GM19025 (cell line): ENCODE measurements at regions not wholly inside any gene's neighbourhood (a gene's known extent, or its start where the extent isn't known, plus 50 kb on each side); places are given as distances from the start of the nearest gene placed in this dataset.
"Not testable (repeated sequence)": the region's sequence is repeated elsewhere in the genome, so short reads cannot be mapped to it uniquely, and the experiment has no call there.

Experiments
- ATAC-seq: cut with Tn5 transposase; IDR thresholded peaks from one replicate; pipeline ENCODE4 v1.9.1; 2021; ENCODE audit warnings: mild to moderate bottlenecking, low read depth, moderate library complexity; ENCODE audit not compliant: unreplicated experiment

DNA sequence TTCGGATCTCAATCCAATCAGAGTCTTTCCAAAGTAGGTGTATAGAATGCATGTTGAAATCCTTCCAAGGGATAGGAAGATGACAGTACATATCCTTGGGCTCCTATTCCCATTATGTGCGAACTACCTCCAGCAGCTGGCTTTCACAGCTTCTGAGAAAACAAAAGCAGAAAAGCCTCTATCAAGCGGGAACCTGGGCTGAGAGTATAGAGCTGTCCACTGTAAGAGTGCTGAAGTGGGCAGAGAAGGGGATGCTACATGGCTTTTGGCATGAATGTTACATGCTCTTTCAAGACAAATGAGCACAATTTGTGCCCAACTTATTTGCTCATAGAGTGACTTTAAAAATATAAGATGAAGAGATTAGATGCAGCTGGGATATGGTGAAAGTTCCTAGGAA lies 993.5 kb downstream of the CDH8 start:
- ATAC-seq: no peak

DNA sequence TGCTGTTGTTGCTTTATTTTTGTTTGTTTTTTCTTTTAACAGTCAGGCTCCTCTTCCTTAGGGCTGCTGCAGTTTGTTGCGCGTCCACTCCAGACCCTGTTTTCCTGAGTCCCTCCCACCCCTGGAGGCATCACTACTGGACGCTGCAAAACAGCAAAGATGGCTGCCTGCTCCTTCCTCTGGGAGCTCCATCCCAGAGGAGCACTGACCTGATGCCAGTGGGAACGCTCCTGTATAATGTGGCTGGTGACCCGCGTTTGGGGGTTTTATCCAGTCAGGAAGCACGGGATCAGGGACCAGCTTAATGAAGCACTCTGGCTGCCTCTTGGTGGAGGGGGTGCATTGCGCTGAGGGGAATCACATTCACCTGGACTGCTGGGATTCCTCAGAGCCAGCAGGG lies 1005.6 kb downstream of the CDH8 start:
- ATAC-seq: no peak

DNA sequence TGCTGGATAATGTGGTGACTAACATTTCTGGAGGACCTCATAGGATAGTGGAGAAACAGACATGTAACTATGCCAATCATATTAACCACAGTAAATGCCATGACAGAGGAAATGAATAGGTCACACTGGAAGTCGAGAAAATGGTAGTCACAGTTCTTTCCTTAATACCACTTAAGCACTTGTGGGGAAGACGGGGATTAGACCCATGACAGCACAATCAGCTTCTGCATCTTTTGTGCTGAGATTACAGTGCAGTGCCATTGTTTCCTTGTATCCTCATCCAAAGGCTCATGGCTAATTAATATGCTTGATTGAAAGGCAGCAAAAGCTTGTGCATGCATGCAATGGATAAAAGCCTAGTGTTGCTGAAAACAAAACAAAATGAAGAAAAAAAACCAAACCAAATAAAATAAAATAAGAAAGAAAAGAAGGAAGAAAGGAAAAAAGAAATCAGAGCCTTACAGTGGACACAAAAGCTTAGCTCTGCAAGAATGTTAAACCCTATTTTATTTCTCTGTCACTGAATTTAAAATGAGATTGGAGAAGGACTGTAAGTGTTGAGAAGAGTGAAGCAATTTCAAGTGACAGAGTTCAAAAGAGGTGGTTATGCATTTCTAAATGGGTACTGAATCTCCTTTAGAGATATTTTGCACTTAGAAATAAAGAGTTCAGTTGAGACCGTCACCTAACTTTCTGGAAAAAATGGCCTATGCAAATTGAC lies 1011.9 kb downstream of the CDH8 start:
- ATAC-seq: no peak

DNA sequence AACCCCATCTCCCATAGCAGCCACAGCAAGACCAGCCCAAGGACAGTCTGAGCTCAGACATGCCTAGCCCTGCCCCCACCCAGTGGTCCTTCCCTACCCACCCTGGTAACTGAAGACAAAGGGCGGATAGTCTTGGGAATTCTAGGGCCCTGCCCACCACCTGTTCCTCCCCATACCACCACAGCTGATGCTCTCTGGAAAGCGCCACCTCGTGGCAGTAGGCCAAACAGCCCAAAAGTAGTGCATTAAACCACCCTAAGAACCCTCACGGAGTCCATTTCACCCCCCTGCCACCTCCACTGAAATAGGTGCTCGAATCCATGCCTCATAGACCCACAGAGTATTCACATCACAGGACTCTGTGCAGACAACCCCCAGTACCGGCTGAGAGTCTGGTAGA lies 1021.4 kb downstream of the CDH8 start:
- ATAC-seq: no peak

DNA sequence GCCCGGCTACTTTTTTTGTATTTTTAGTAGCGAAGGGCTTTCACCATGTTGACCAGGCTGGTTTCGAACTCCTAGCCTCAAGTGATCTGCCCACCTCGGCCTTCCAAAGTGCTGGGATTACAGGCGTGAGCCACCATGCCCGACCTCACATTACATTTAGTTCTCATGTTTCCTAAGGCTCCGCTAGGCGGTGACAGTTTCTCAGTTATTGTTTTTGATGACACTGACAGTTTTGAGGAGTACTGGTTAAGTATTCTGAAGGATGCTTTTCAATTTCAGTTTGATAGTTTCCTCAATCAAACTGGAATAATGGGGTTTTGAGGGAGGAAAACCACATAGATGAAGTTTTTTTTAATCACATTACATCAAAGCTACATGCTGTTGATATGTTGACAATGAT lies 1028.5 kb downstream of the CDH8 start:
- no peak for ATAC-seq

DNA sequence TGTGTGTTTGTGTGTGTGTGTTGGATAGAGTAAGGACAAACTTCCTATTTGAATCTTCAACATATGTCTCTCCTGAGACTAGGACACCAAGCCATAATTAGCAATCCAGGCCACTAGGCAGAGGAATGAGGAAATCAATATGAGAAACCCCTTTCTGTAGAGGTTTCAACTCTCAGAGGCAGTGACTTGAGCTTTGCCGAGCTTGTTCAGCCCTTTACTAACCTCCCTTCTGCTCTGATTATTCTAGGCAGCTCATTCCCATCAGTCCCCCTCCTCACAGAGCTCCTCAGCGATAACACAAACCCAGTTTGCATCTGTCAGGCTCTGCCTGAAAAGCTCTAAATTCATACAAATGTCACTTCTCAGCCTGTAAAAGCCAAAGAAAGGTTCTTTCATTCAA lies 1030.3 kb downstream of the CDH8 start:
- no peak for ATAC-seq

DNA sequence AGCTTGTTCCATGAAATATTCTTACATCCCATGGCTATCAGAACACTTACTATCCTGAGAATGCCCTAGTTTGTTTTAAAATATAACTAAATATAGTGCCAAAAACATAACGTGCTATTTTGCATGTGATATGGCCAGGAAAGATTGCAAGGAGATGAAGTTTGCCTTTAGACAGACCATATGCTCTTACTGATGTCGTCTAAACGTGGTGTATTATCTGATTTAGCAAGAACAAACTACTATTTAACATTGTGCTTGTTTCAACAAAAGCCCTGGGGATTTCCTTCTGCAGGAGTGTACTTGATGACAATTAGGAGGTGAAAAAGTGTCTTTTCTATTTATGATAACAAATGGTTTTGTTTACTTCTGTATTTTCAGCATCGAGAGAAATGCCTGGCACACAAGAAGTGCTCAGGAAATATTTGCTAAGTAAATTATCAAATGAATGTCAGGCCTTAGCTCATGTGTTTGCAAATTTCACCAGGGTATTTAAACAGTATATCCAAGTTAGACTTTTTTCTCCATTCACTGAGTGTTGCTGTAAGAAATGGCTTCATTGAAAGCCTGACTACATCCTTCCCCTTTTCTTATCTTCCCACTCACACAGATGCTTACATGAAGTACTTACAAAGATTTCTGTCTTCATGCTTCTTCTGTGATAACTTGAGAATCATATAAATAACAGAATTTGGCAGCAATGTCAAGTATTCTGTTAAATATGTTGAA lies 1033.6 kb downstream of the CDH8 start:
- no peak for ATAC-seq

DNA sequence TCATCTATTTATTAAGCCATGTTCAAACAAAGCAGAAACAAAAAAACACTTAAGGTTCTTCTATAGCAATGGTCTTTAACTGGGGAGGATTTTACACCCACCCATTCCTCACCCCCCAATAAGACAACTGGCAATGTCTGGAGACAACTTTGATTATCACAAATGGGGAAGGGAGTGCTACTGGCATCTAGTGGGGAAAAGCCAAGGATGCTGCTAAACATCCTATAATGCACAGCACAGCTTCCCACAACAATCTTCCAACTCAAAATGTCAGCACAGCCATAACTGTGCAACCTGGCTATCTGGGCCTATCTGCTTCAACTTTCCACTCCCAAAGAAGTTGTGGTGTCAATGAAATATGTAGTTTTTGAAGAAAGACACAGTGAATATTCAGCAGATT lies 1044.4 kb downstream of the CDH8 start:
- no peak for ATAC-seq

DNA sequence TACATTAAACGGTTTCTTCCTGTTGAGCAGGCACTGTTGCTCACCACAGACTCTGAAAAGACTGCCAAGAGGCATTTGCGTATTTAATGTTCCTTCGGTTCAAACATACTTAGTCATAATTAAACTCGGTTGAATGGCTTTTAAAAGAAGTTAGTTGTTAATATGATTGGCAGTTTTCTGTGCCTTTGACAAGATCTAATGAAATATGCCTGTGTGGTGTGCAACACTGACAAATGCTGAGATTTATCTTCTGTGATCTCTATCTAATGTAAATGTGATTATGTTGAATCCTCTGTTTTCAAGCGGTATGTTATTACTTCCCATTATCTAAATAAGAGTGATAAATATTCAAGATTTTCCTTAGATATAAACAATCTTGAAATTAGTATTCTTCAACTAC lies 1046.6 kb downstream of the CDH8 start:
- no peak for ATAC-seq

DNA sequence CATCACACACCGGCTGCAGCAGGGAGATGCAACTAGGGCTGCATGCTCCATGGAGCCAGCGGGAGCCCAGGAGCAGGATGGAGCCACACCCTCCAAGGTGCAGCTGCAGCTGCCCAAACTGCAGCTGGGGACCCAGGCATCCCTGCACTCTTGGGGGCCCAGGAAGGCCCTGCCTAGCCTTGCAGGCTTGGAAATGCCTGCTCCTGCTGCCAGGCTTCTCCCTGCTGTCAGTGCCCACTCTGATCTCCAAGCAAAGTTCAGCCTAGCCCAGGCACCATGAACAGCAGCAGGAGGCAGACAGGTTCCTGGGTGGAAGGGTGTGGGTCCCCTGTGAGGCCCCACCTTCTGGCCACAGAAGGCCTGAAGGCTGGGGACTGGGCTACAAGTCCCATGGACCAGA lies 1057.1 kb downstream of the CDH8 start:
- no peak for ATAC-seq

DNA sequence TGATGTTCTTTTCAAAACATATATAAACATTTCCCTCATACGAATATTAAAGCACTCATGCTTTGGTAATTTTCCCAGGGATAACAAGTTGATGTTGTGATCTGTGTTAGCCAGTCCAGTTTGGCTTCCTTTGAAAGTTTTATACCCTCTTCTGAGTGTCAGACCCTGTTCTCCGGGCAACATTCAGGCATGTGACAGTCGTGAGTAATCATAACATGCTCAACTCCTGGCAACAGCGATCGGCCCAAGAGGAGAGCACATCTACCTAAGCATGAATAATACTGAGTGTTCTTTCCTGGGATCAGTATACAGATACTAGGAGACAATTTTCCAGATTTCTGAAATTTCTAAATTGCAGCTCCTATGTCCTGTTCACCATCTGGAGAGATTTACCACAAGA lies 1086.4 kb downstream of the CDH8 start:
- no peak for ATAC-seq

DNA sequence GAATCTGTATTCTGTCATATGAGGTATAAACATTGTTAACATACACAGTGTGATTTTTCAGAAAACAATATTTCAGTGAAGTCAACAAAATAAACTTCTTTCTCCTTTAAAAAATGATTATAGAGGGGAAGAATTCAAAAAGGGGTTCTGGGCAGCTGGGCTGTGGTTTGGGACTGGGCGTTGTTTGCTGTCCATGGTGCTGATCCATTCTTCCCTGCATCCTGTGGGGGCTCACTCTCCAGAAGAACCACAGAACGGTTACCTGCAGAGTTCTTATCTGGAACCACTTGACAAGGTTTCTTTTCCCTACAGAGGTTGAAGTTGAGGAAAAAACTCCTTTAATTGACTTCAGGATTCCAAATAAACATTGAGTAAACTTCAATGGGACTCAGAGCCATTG lies 1091.0 kb downstream of the CDH8 start:
- ATAC-seq: no peak

DNA sequence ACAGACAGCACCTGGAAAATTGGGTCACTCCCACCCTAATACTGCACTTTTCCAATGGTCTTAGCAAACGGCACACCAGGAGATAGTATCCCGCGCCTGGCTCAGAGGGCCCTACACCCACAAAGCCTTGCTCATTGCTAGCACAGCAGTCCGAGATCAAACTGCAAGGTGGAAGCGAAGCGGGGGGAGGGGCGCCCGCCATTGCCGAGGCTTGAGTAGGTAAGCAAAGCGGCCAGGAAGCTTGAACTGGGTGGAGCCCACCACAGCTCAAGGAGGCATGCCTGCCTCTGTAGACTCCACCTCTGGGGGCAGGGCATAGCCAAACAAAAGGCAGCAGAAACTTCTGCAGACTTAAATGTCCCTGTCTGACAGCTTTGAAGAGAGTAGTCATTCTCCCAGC lies 1100.0 kb downstream of the CDH8 start:
- not testable (repeated sequence) for ATAC-seq

DNA sequence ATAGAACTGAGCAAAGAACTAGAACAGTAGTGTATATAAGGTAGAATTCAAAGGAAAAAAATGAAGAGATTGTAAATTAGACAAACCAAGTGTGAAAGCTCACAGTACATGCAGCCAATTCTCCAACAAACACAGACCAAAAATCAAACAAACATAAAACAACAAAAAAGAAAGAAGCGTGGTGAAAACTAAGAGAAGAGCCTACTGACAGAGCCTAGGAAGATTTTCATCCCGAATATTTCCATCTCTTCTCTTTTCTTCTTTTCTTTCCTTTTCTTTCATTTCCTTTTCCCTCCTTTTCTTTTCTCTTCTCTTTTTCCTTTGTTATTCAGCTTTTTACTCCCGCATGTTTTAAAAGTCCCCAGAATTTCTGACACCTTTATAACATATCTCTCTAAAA lies 1103.6 kb downstream of the CDH8 start:
- ATAC-seq: no peak

DNA sequence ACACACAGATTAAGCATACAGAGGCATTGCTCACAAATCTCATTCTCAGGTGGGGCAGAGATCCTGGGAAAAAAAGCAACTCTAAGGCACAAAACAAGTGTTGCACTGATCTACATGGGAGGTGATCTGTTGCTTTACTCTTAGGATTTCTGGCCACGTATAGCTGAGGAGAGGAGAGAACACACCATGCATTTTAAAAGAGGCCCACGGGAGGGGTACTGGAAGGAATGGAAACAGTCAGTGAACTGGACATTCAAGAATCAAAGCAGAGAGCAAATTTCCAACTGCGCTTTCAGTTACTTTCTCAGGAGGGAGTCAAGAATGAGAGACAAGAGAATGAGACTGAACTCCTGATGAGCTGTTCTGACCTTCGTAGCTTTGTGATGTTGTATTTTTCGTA lies 1105.9 kb downstream of the CDH8 start:
- no peak for ATAC-seq

DNA sequence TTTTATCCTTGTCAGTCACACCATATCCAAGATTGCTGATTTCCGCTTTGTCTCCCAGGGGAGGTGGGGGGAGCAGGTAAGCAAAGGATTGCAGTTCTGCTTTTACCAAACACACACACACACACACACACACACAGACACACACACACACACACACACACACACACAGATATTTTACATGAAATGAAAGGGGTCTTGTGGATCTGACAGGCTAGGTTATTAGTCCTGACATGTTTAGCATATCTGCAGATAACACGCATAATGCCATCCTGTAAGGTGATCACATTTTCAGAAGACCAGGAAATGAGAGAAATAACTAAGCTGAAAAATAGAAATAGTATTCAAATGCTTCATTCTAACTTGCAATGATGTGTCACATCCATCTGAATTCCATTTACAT lies 1113.3 kb downstream of the CDH8 start:
- ATAC-seq: no peak

DNA sequence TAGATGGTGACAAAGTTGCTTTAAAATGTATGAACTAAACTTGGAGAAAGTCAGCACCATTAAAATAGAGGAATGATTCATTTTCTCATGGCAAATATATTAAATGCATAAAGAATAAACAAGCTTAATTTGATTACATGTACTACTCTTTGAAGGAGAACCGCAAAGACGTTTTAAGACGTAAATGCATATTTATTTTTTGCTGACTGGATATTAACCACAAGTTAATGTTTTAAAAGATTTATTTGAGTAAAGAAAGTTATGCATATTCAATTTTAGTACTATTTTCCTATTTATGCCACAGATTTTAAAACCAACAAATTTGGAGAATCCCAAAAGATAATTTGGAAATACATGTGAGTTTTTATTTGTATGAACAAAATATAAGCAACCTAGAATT lies 1121.9 kb downstream of the CDH8 start:
- no peak for ATAC-seq

DNA sequence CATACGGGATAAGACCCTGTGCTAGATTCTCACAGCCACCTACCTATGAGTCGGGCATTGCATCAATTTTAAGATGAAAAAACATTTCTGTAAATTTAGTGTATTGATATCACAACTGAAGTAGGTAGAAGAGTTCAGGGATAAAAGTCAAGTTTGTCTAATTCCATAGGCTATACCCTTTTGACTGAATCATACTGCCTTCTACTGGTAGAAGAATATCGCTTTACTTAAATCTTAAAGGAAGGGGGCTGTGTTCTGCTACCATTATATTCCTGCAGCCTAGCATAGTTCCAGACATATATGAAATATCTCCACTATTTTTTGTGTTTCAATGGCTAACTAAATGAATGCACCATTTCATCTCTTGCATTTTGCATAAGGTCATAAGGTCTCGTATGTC lies 1128.6 kb downstream of the CDH8 start:
- no peak for ATAC-seq

DNA sequence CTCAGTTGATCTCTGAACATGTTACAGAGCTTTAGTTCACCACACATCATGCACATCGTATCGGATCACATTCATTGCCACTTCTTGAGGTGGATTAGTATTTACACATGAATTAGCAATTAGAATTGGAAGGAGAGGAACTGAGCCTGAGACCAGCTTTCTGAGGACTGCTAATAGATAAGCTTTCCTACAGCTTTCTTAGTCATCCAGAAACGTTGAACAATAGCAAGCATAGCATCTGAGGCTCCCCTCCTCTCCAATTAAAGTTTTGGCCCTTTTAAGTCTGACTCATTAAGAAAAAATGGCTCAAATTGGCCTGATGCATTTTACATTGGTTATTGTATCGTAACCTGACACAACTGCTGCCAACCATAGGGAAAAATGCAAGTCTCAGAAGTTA lies 1130.4 kb downstream of the CDH8 start:
- ATAC-seq: no peak

DNA sequence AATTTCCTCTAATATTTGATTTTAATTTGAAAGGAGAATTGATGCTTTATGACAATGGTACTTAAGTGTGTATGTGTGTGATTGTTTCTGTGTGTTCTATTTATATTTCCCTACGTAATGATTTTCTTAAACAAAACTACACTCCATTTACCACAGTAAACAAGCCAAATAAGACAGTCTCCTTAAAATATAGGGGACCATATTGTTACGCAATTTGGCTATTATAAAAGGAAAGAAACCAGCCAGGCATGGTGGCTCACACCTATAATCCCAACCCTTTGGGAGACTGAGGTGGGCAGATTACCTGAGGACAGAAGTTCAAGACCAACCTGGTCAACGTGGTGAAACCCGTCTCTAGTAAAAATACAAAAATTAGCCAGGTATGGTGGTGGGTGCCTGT lies 1134.1 kb downstream of the CDH8 start:
- ATAC-seq: no peak

DNA sequence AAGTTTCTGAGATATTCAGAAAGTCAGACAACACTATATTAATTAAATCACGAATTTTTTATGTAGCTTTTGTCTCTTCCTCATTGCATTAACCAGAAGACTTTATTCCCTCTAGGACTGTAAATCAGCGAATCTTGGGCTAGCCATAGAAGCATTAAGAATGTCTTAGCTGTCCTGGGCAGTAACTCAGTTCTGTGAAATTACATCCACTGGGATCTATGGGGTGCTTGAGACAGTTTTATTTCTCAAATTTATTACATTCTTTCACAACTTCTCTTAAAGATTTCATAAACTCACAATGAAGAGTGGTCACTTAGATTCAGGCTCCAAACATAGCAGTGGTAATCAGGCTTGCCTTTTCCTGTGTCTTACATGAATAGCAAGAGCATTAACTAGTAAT lies 1153.4 kb downstream of the CDH8 start:
- no peak for ATAC-seq

DNA sequence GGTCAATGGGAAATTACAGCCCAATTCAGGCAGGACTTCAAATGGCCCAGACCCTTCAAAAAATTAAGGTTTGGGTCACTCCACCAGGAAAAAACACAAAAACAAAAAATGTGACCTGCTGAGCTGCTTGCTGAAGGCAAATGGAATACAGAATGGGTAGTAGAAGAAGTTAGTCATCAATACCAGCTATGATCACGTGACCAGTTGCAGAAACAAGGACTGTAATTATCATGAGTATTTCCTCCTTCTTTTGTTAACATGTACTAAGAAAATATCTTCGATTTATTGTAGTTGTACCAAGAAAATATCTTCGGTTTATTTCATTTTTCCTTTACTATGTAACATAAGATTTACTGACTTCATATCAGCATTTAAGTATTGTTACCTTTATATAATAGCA lies 1183.6 kb downstream of the CDH8 start:
- no peak for ATAC-seq
